MCF 10A (cell line): ENCODE measurements at regions not wholly inside any gene's neighbourhood (a gene's known extent, or its start where the extent isn't known, plus 50 kb on each side); places are given as distances from the start of the nearest gene placed in this dataset.

Experiments used
- BruUV-seq: library from RNA; stranded (reverse); fragments of 400-500 nt; replicated peaks from 2 replicates; lab custom pipeline; 2021; lab: Mats Ljungman, UMichigan
- CTCF ChIA-PET: fragments of 300-600 bp; sonication (Branson Sonifier 250); formaldehyde crosslinking; extraction: SDS; loops from one replicate; lab custom pipeline; 2021; ENCODE audit warnings: antibody characterized with exemption, inconsistent platforms; lab: Yijun Ruan, JAX
- POLR2A ChIA-PET: fragments of 300-600, 350-650 bp; sonication (Branson Sonifier 250); formaldehyde crosslinking; extraction: SDS; loops from one replicate; lab custom pipeline; 2020; ENCODE audit warnings: antibody characterized with exemption, inconsistent platforms; lab: Yijun Ruan, JAX
- DNase-seq: peaks from one replicate; pipeline ENCODE4 v3.0.0-alpha.2; 2018; ENCODE audit not compliant: unreplicated experiment
- H3K27ac Mint-ChIP-seq: one replicate; pipeline ENCODE4 v1.8.0; 2022; ENCODE audit warnings: mild to moderate bottlenecking, low read depth, mixed read lengths; ENCODE audit not compliant: unreplicated experiment
- H3K27me3 Mint-ChIP-seq: one replicate; pipeline ENCODE4 v1.8.0; 2022; ENCODE audit warnings: mixed read lengths; ENCODE audit not compliant: insufficient read depth, unreplicated experiment
- H3K36me3 Mint-ChIP-seq: one replicate; pipeline ENCODE4 v1.8.0; 2022; ENCODE audit warnings: mild to moderate bottlenecking, moderate library complexity, mixed read lengths; ENCODE audit not compliant: insufficient read depth, unreplicated experiment
- H3K4me1 Mint-ChIP-seq: one replicate; pipeline ENCODE4 v1.8.0; 2022; ENCODE audit warnings: mixed read lengths; ENCODE audit not compliant: insufficient read depth, unreplicated experiment
- H3K4me3 Mint-ChIP-seq: one replicate; pipeline ENCODE4 v1.8.0; 2022; ENCODE audit warnings: mild to moderate bottlenecking, moderate library complexity, mixed read lengths; ENCODE audit not compliant: unreplicated experiment
- H3K9me3 Mint-ChIP-seq: one replicate; pipeline ENCODE4 v1.8.0; 2022; ENCODE audit warnings: mixed read lengths; ENCODE audit not compliant: unreplicated experiment
- CTCF ChIP-seq: fragments of 200-600 bp; IDR thresholded peaks from one replicate; pipeline ENCODE4 v1.8.0; 2022; ENCODE audit warnings: antibody characterized with exemption, mild to moderate bottlenecking; ENCODE audit not compliant: unreplicated experiment
- intact Hi-C: fragments of 100-400 bp; cut with micrococcal nuclease; formaldehyde crosslinking; loops from 2 replicates; pipeline ENCODE4 v1.14.1; 2022

- POLR2A ChIA-PET, result no interaction called here
- Mint-ChIP-seq H3K4me1 (no peaks in the 10 kb centered on the region), H3K9me3 (no peaks in the 10 kb centered on the region), H3K36me3 (no peaks in the 10 kb centered on the region), H3K4me3 (no peak overlapping the region), H3K27ac (no peak overlapping the region), H3K27me3 (no peaks in the 10 kb centered on the region)
- intact Hi-C loops, result no loop called here
- no peak for DNase-seq
- BruUV-seq, result no TSS peak
- CTCF ChIA-PET, result no interaction called here
- TF ChIP-seq CTCF, result no peak
These were observed 102.0 kb downstream of the ERCC5 start for GRCh38 chr13:102947745-102948405.

GRCh38 chr13:102945886-102946285 is 100.1 kb downstream of the ERCC5 start:
- Mint-ChIP-seq H3K27ac (no peak overlapping the region), H3K36me3 (no peaks in the 10 kb centered on the region), H3K9me3 (no peaks in the 10 kb centered on the region), H3K27me3 (no peaks in the 10 kb centered on the region), H3K4me3 (no peak overlapping the region), H3K4me1 (no peaks in the 10 kb centered on the region)
- no peak for TF ChIP-seq CTCF
- no peak for DNase-seq
- POLR2A ChIA-PET, result no interaction called here
- intact Hi-C loops, result no loop called here
- CTCF ChIA-PET, result no interaction called here
- no TSS peak for BruUV-seq

GRCh38 chr13:102945324-102945815 is 99.5 kb downstream of the ERCC5 start:
- BruUV-seq, result no TSS peak
- ChIA-PET CTCF (no interaction called here), POLR2A (no interaction called here)
- no peak for TF ChIP-seq CTCF
- no peak for DNase-seq
- Mint-ChIP-seq H3K27ac (no peak overlapping the region), H3K27me3 (no peaks in the 10 kb centered on the region), H3K36me3 (no peaks in the 10 kb centered on the region), H3K4me3 (no peak overlapping the region), H3K4me1 (no peaks in the 10 kb centered on the region), H3K9me3 (no peaks in the 10 kb centered on the region)
- intact Hi-C loops, result no loop called here

GRCh38 chr13:102944821-102945220 is 99.0 kb downstream of the ERCC5 start:
- Mint-ChIP-seq H3K36me3 (no peaks in the 10 kb centered on the region), H3K9me3 (no peaks in the 10 kb centered on the region), H3K4me1 (no peaks in the 10 kb centered on the region), H3K27me3 (no peaks in the 10 kb centered on the region), H3K27ac (no peak overlapping the region), H3K4me3 (no peak overlapping the region)
- ChIA-PET POLR2A (no interaction called here), CTCF (no interaction called here)
- no TSS peak for BruUV-seq
- no peak for DNase-seq
- intact Hi-C loops, result no loop called here
- no peak for TF ChIP-seq CTCF
